ENCODE measurements at regions not wholly inside any gene's neighbourhood (a gene's known extent, or its start where the extent isn't known, plus 50 kb on each side); places are given as distances from the start of the nearest gene placed in this dataset.

DNA sequence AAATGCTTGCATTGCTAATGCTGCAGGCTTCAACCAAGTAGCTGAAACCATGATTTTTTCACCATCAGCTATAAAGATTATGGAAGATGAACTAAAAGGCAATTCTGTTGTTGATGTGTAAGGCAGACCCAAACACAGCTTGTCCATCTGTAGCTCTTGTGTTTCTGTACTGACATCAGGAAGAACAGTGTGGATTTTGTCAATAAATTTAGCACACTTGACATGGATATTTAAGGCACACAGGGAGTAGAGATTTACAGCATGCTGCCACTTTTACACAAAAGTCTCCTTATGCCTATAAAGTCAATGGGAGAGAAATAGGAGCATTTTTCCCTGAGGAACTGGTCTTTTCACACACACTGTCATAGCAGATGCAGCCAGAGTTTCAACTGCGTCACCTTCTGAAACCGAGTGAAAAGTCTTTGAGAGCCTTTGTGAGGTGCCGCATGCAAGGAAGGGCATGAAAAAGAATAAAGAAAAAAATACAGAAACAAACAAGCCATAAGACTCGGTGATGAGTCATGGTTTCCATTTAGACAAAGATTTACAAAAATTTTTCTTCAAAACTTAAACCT lies 261.4 kb upstream of the TFAP2D start:
- TF ChIP-seq POLR2A (IDR thresholded peaks at IDR 0.05) = no peak
- no peak for TF ChIP-seq EP300 (IDR thresholded peaks at IDR 0.05)

Data from stomach (tissue), 4 donors.